Left lobe of liver (tissue), 2 donors: ENCODE measurements at regions not wholly inside any gene's neighbourhood (a gene's known extent, or its start where the extent isn't known, plus 50 kb on each side); places are given as distances from the start of the nearest gene placed in this dataset.

Source experiments
- ATAC-seq: fragments of 200-7000 bp; cut with Tn5 transposase; one replicate; pipeline ENCODE4 v1.9.1; 2020; ENCODE audit warnings: mild to moderate bottlenecking, moderate library complexity
- DNase-seq: peaks from one replicate; pipeline ENCODE4 v3.0.0-alpha.2; 2020; ENCODE audit warnings: low spot score
- donor health status: DM: no; HTN: no; CAD: no; lungs with moderate emphysema.
- donor health status: DM: no; HTN: yes; CAD: no.

GRCh38 chr4:182973511-182973911 lies 56.3 kb upstream of the DCTD start:
- DNase-seq (no peak), ATAC-seq (no peak)

- ATAC-seq (no peak), DNase-seq (no peak)
Measured at GRCh38 chr4:182971702-182972101, 54.5 kb upstream of the DCTD start.

DNA sequence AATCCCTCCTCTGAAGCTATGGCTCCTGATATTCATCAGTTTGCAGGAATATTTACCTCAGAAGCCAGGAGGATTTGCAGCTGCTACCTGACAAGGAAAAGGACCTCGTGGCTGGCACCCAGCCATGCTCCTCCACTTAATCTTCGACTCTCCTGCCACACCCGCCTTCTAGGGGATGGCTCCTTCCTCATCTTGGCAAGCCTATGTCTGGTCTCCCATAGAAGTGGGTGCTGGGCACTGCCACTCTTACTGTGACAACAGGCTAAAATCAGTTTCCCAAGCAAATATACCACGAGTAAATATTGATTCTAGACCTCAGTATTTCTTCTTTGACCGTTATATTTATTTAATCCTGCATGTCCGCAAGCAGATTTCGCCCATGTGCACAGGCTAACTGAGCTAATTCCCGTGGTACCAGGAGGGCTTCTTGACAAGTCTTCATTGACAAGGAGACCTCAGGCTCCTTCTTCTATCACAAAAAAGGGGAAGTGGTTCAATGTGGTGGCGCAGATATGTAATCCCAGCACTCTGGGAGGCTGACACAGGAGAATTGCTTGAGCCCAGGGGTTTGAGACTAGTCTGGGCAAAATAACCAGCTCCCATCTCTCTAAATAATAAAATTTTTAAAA lies 52.6 kb upstream of the DCTD start:
- DNase-seq: no peak

GRCh38 chr4:182968917-182969650 lies 51.9 kb upstream of the DCTD start:
- ATAC-seq (no peak), DNase-seq (no peak)

More for the DNA sequence above, 52.6 kb upstream of the DCTD start:
- no peak for ATAC-seq

DNA sequence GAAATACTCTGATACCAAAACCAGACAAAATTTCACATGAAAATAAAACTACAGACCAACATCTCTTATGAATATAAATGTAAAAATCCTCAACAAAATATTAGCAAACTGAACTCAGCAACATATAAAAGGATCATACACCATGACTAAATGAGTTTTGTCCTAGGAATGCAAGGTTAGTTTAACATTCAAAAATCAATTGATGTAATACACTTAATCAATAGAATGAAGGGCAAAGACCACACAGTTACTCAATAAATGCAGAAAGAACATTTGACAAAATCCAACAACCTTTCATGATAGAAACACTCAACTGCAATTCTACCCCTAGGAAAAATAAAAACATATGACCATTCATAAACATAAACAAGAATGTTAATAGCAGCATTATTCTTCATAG lies 50.2 kb upstream of the DCTD start:
- DNase-seq (no peak), ATAC-seq (no peak)
